GM18517 (cell line): ENCODE measurements at regions not wholly inside any gene's neighbourhood (a gene's known extent, or its start where the extent isn't known, plus 50 kb on each side); places are given as distances from the start of the nearest gene placed in this dataset.
A peak's percentile ranks its signal among the peaks of the same experiment; 100 is the strongest.
"Not testable (repeated sequence)": the region's sequence is repeated elsewhere in the genome, so short reads cannot be mapped to it uniquely, and the experiment has no call there.

ENCODE experiments used
- ATAC-seq: cut with Tn5 transposase; IDR thresholded peaks from one replicate; pipeline ENCODE4 v1.9.1; 2021; ENCODE audit warnings: mild to moderate bottlenecking, moderate library complexity; ENCODE audit not compliant: unreplicated experiment

GRCh38 chr12:100083308-100083707 is 59.4 kb downstream of the BLTP3B start:
- no peak for ATAC-seq

GRCh38 chr12:100078777-100079176 is 63.9 kb downstream of the BLTP3B start:
- ATAC-seq: not testable (repeated sequence)

- no peak for ATAC-seq
Measured at GRCh38 chr12:100077367-100077766, 65.3 kb downstream of the BLTP3B start.

- ATAC-seq: no peak
Measured at GRCh38 chr12:100075598-100075997, 67.1 kb downstream of the BLTP3B start.

GRCh38 chr12:100069795-100070194 is 72.9 kb downstream of the BLTP3B start:
- no peak for ATAC-seq

GRCh38 chr12:100068305-100068704 is 74.4 kb downstream of the BLTP3B start:
- ATAC-seq: no peak

- ATAC-seq: no peak
Measured at GRCh38 chr12:100061814-100062213, 77.1 kb upstream of the ANKS1B start.

- peak; percentile 67 for ATAC-seq
Measured at GRCh38 chr12:100058482-100059029, 73.8 kb upstream of the ANKS1B start.

- not testable (repeated sequence) for ATAC-seq
Measured at GRCh38 chr12:100046202-100046601, 61.5 kb upstream of the ANKS1B start.

- ATAC-seq: no peak
Measured at GRCh38 chr12:100044266-100044665, 59.5 kb upstream of the ANKS1B start.

GRCh38 chr12:100043631-100044030 is 58.9 kb upstream of the ANKS1B start:
- no peak for ATAC-seq
